ENCODE measurements at regions not wholly inside any gene's neighbourhood (a gene's known extent, or its start where the extent isn't known, plus 50 kb on each side); places are given as distances from the start of the nearest gene placed in this dataset.
"Not testable (repeated sequence)": the region's sequence is repeated elsewhere in the genome, so short reads cannot be mapped to it uniquely, and the experiment has no call there.

- TF ChIP-seq CTCF, POLR2A (IDR thresholded peaks at IDR 0.05): not testable (repeated sequence)
Measured at GRCh38 chr20:29120088-29120487, 2137.4 kb upstream of the DEFB115 start.
